BLaER1 (cell line): ENCODE measurements at regions not wholly inside any gene's neighbourhood (a gene's known extent, or its start where the extent isn't known, plus 50 kb on each side); places are given as distances from the start of the nearest gene placed in this dataset.
"Not testable (repeated sequence)": the region's sequence is repeated elsewhere in the genome, so short reads cannot be mapped to it uniquely, and the experiment has no call there.

ENCODE experiments used
- H3K27ac ChIP-seq: shearing (Covaris generic); formaldehyde crosslinking; 2 replicates; pipeline ENCODE4 v1.8.1; 2022
- H3K27me3 ChIP-seq: shearing (Covaris generic); formaldehyde crosslinking; 2 replicates; pipeline ENCODE4 v1.8.1; 2022
- H3K36me3 ChIP-seq: shearing (Covaris generic); formaldehyde crosslinking; 2 replicates; pipeline ENCODE4 v1.8.1; 2022
- H3K4me1 ChIP-seq: shearing (Covaris generic); formaldehyde crosslinking; 2 replicates; pipeline ENCODE4 v1.8.1; 2022
- H3K4me2 ChIP-seq: shearing (Covaris generic); formaldehyde crosslinking; 2 replicates; pipeline ENCODE4 v1.8.1; 2022
- H3K4me3 ChIP-seq: shearing (Covaris generic); formaldehyde crosslinking; 2 replicates; pipeline ENCODE4 v1.8.1; 2022
- H3K9ac ChIP-seq: shearing (Covaris generic); formaldehyde crosslinking; 2 replicates; pipeline ENCODE4 v1.8.1; 2022
- H3K9me3 ChIP-seq: shearing (Covaris generic); formaldehyde crosslinking; 2 replicates; pipeline ENCODE4 v1.8.1; 2022
- H4K20me1 ChIP-seq: shearing (Covaris generic); formaldehyde crosslinking; 2 replicates; pipeline ENCODE4 v1.8.1; 2022
- Cebpa-rat ChIP-seq: shearing (Covaris generic); IDR thresholded peaks from 2 replicates; pipeline ENCODE4 v1.8.1; 2022

- H3K27me3 ChIP-seq = no peaks in the 10 kb centered on the region
- H3K9ac ChIP-seq = no peak overlapping the region
- no peaks in the 10 kb centered on the region for H4K20me1 ChIP-seq
- H3K4me2 ChIP-seq = no peak overlapping the region
- no peaks in the 10 kb centered on the region for H3K9me3 ChIP-seq
- no peak for TF ChIP-seq Cebpa-rat
- no peak overlapping the region for H3K27ac ChIP-seq
- no peaks in the 10 kb centered on the region for H3K4me1 ChIP-seq
- H3K4me3 ChIP-seq = no peak overlapping the region
- no peaks in the 10 kb centered on the region for H3K36me3 ChIP-seq
These were observed 99.5 kb downstream of the FMR1NB start for GRCh38 chrX:148080593-148080992.

- Histone ChIP-seq H3K27ac (no peak overlapping the region), H3K4me1 (no peaks in the 10 kb centered on the region), H3K9ac (no peak overlapping the region), H3K9me3 (no peaks in the 10 kb centered on the region), H3K36me3 (no peaks in the 10 kb centered on the region), H4K20me1 (no peaks in the 10 kb centered on the region), H3K4me2 (no peak overlapping the region), H3K27me3 (no peaks in the 10 kb centered on the region), H3K4me3 (no peak overlapping the region)
- TF ChIP-seq Cebpa-rat = no peak
These were observed 103.5 kb downstream of the FMR1NB start for GRCh38 chrX:148084611-148085010.

- Histone ChIP-seq H4K20me1 (no peaks in the 10 kb centered on the region), H3K9ac (no peak overlapping the region), H3K4me2 (no peak overlapping the region), H3K9me3 (peaks cover 17% of the 10 kb centered on the region), H3K4me1 (no peaks in the 10 kb centered on the region), H3K36me3 (no peaks in the 10 kb centered on the region), H3K27me3 (no peaks in the 10 kb centered on the region), H3K4me3 (no peak overlapping the region), H3K27ac (no peak overlapping the region)
- no peak for TF ChIP-seq Cebpa-rat
These were observed 139.0 kb downstream of the FMR1NB start for GRCh38 chrX:148120151-148120550.

- H3K9ac ChIP-seq = no peak overlapping the region
- H3K4me1 ChIP-seq = no peaks in the 10 kb centered on the region
- peaks cover 17% of the 10 kb centered on the region for H3K9me3 ChIP-seq
- no peaks in the 10 kb centered on the region for H3K27me3 ChIP-seq
- no peaks in the 10 kb centered on the region for H4K20me1 ChIP-seq
- H3K27ac ChIP-seq = no peak overlapping the region
- no peak overlapping the region for H3K4me2 ChIP-seq
- no peaks in the 10 kb centered on the region for H3K36me3 ChIP-seq
- H3K4me3 ChIP-seq = no peak overlapping the region
- TF ChIP-seq Cebpa-rat = no peak
These were observed 140.0 kb downstream of the FMR1NB start for GRCh38 chrX:148120999-148121623.

GRCh38 chrX:148128872-148129505 lies 147.9 kb downstream of the FMR1NB start:
- not testable (repeated sequence) for H3K4me3 ChIP-seq, H3K4me2 ChIP-seq, H3K27ac ChIP-seq, H3K36me3 ChIP-seq, H3K9ac ChIP-seq, H4K20me1 ChIP-seq, H3K27me3 ChIP-seq, H3K9me3 ChIP-seq
- peaks cover 12% of the 10 kb centered on the region for H3K4me1 ChIP-seq

- Histone ChIP-seq H3K27ac (peak overlapping the region; percentile 73), H3K9ac (no peak overlapping the region), H3K4me2 (peak overlapping the region; percentile 52), H3K27me3 (no peaks in the 10 kb centered on the region), H3K4me1 (peaks cover 31% of the 10 kb centered on the region), H4K20me1 (no peaks in the 10 kb centered on the region), H3K9me3 (peaks cover 15% of the 10 kb centered on the region), H3K4me3 (no peak overlapping the region), H3K36me3 (no peaks in the 10 kb centered on the region)
- TF ChIP-seq Cebpa-rat = no peak
These were observed 152.1 kb downstream of the FMR1NB start for GRCh38 chrX:148133105-148133725.

GRCh38 chrX:148134578-148134977 lies 153.4 kb downstream of the FMR1NB start:
- H3K4me2 ChIP-seq = peak overlapping the region; percentile 52
- H3K4me1 ChIP-seq = peaks cover 31% of the 10 kb centered on the region
- no peaks in the 10 kb centered on the region for H3K27me3 ChIP-seq
- H3K4me3 ChIP-seq = no peak overlapping the region
- no peak overlapping the region for H3K9ac ChIP-seq
- TF ChIP-seq Cebpa-rat = no peak
- peaks cover 28% of the 10 kb centered on the region for H3K9me3 ChIP-seq
- H4K20me1 ChIP-seq = no peaks in the 10 kb centered on the region
- H3K36me3 ChIP-seq = no peaks in the 10 kb centered on the region
- H3K27ac ChIP-seq = peak overlapping the region; percentile 73; the same call in 1 of the 2 replicates

GRCh38 chrX:148135738-148136137 lies 154.6 kb downstream of the FMR1NB start:
- peaks cover 31% of the 10 kb centered on the region for H3K4me1 ChIP-seq

GRCh38 chrX:148146121-148146520 lies 165.0 kb downstream of the FMR1NB start:
- Histone ChIP-seq H3K9me3 (peaks cover 4% of the 10 kb centered on the region), H3K36me3 (no peaks in the 10 kb centered on the region), H3K4me2 (no peak overlapping the region), H3K27ac (no peak overlapping the region), H3K27me3 (no peaks in the 10 kb centered on the region), H3K4me1 (peaks cover 15% of the 10 kb centered on the region), H3K4me3 (no peak overlapping the region), H4K20me1 (no peaks in the 10 kb centered on the region), H3K9ac (no peak overlapping the region)
- no peak for TF ChIP-seq Cebpa-rat

More at GRCh38 chrX:148135738-148136137, 154.6 kb downstream of the FMR1NB start:
- H3K27ac ChIP-seq = peak overlapping the region; percentile 16; the same call in 1 of the 2 replicates
- H3K4me3 ChIP-seq = no peak overlapping the region
- no peak overlapping the region for H3K9ac ChIP-seq
- no peaks in the 10 kb centered on the region for H3K36me3 ChIP-seq
- peaks cover 40% of the 10 kb centered on the region for H3K9me3 ChIP-seq
- H3K4me2 ChIP-seq = no peak overlapping the region
- TF ChIP-seq Cebpa-rat = no peak
- H4K20me1 ChIP-seq = no peaks in the 10 kb centered on the region
- H3K27me3 ChIP-seq = no peaks in the 10 kb centered on the region

- no peak for TF ChIP-seq Cebpa-rat
- Histone ChIP-seq H3K4me3 (no peak overlapping the region), H3K4me2 (no peak overlapping the region), H3K9ac (no peak overlapping the region), H3K4me1 (no peaks in the 10 kb centered on the region), H3K36me3 (no peaks in the 10 kb centered on the region), H3K27me3 (no peaks in the 10 kb centered on the region), H4K20me1 (no peaks in the 10 kb centered on the region), H3K27ac (no peak overlapping the region), H3K9me3 (no peaks in the 10 kb centered on the region)
These were observed 175.8 kb downstream of the FMR1NB start for GRCh38 chrX:148156986-148157385.
